IMR-90 (cell line): ENCODE measurements at regions not wholly inside any gene's neighbourhood (a gene's known extent, or its start where the extent isn't known, plus 50 kb on each side); places are given as distances from the start of the nearest gene placed in this dataset.

Experiments
- ATAC-seq: fragments of 200-7000 bp; cut with Tn5 transposase; 2 replicates; pipeline ENCODE4 v1.9.1; 2020; ENCODE audit warnings: low read depth, mild to moderate bottlenecking, moderate library complexity
- BruUV-seq: library from RNA; stranded (reverse); fragments of 400-500 nt; replicated peaks from 2 replicates; lab custom pipeline; 2021; lab: Mats Ljungman, UMichigan
- CTCF ChIA-PET: fragments of 300-600 bp; formaldehyde crosslinking; extraction: SDS; loops from one replicate; lab custom pipeline; 2021; ENCODE audit warnings: antibody characterized with exemption; lab: Yijun Ruan, JAX
- POLR2A ChIA-PET: fragments of 300-600 bp; sonication (Branson Sonifier 250); formaldehyde crosslinking; loops from one replicate; lab custom pipeline; 2022; ENCODE audit warnings: antibody characterized with exemption; ENCODE audit not compliant: unreplicated experiment; lab: Charles Lee
- DNase-seq: peaks from one replicate; pipeline ENCODE4 v3.0.0; 2013
- H2AFZ ChIP-seq: replicated peaks from 2 replicates; pipeline ENCODE3; 2013; ENCODE audit warnings: low read length, mild to moderate bottlenecking; ENCODE audit not compliant: poor library complexity
- H2AK5ac ChIP-seq: 2 replicates; pipeline ENCODE4 v1.6.1; 2013; ENCODE audit warnings: low read depth, low read length, inconsistent platforms
- H2AK9ac ChIP-seq: replicated peaks from 2 replicates; pipeline ENCODE3; 2013; ENCODE audit warnings: mild to moderate bottlenecking, low read depth, low read length, moderate library complexity; ENCODE audit not compliant: poor library complexity
- H2BK120ac ChIP-seq: 2 replicates; pipeline ENCODE4 v1.6.1; 2013; ENCODE audit warnings: low read depth, low read length, inconsistent platforms
- H2BK15ac ChIP-seq: 3 replicates; pipeline ENCODE4 v1.6.1; 2013; ENCODE audit warnings: low read depth, low read length, inconsistent platforms
- H2BK20ac ChIP-seq: 2 replicates; pipeline ENCODE4 v1.6.1; 2013; ENCODE audit warnings: low read depth, mild to moderate bottlenecking, inconsistent platforms, low read length, moderate library complexity
- H2BK5ac ChIP-seq: 2 replicates; pipeline ENCODE4 v1.6.1; 2013; ENCODE audit warnings: mild to moderate bottlenecking, low read depth, low read length, inconsistent platforms; ENCODE audit not compliant: poor library complexity, severe bottlenecking
- H3K14ac ChIP-seq: replicated peaks from 2 replicates; pipeline ENCODE4 v1.6.1; 2013; ENCODE audit warnings: low read depth, low read length, inconsistent platforms
- H3K18ac ChIP-seq: 2 replicates; pipeline ENCODE4 v1.6.1; 2013; ENCODE audit warnings: low read depth, low read length, control low read depth
- H3K23ac ChIP-seq: 2 replicates; pipeline ENCODE4 v1.6.1; 2013; ENCODE audit warnings: low read depth, low read length, inconsistent platforms
- H3K27ac ChIP-seq: 2 replicates; pipeline ENCODE4 v1.5.1; 2013; ENCODE audit warnings: mild to moderate bottlenecking, control low read depth, low read length; ENCODE audit not compliant: insufficient read depth
- H3K27me3 ChIP-seq: 2 replicates; pipeline ENCODE4 v1.6.1; 2013; ENCODE audit warnings: low read length; ENCODE audit not compliant: control insufficient read depth, insufficient read depth
- H3K36me3 ChIP-seq: 2 replicates; pipeline ENCODE4 v1.6.1; 2013; ENCODE audit warnings: low read length, mixed read lengths; ENCODE audit not compliant: control insufficient read depth, insufficient read depth
- H3K4ac ChIP-seq: 2 replicates; pipeline ENCODE4 v1.6.1; 2013; ENCODE audit warnings: low read depth, low read length, inconsistent platforms
- H3K4me1 ChIP-seq: 2 replicates; pipeline ENCODE4 v1.6.1; 2013; ENCODE audit warnings: low read length, mixed read lengths; ENCODE audit not compliant: control insufficient read depth, insufficient read depth
- H3K4me2 ChIP-seq: 2 replicates; pipeline ENCODE4 v1.6.1; 2013; ENCODE audit warnings: low read depth, mild to moderate bottlenecking, control low read depth, low read length, moderate library complexity
- H3K4me3 ChIP-seq: 2 replicates; pipeline ENCODE4 v1.5.1; 2013; ENCODE audit warnings: low read depth, mild to moderate bottlenecking, control low read depth, low read length, moderate library complexity; ENCODE audit not compliant: insufficient read depth
- H3K56ac ChIP-seq: 2 replicates; pipeline ENCODE4 v1.6.1; 2013; ENCODE audit warnings: low read length, inconsistent platforms; ENCODE audit not compliant: insufficient read depth; ENCODE audit errors: extremely low read depth
- H3K79me1 ChIP-seq, 2 experiments: 2 replicates each; pipeline ENCODE4 v1.6.1; 2013; ENCODE audit warnings: low read length in 2 of 2, inconsistent platforms in 1 of 2, low read depth in 1 of 2
- H3K9ac ChIP-seq: 2 replicates; pipeline ENCODE4 v1.6.1; 2013; ENCODE audit warnings: low read depth, low read length, control low read depth
- H3K9me1 ChIP-seq: 2 replicates; pipeline ENCODE4 v1.6.1; 2013; ENCODE audit warnings: low read length, inconsistent platforms; ENCODE audit not compliant: insufficient read depth
- H3K9me3 ChIP-seq: 2 replicates; pipeline ENCODE4 v1.6.1; 2013; ENCODE audit warnings: low read length; ENCODE audit not compliant: control insufficient read depth, insufficient read depth
- H4K20me1 ChIP-seq: 2 replicates; pipeline ENCODE4 v1.6.1; 2013; ENCODE audit warnings: low read length, inconsistent platforms; ENCODE audit not compliant: insufficient read depth
- H4K5ac ChIP-seq: 2 replicates; pipeline ENCODE4 v1.6.1; 2013; ENCODE audit warnings: mild to moderate bottlenecking, low read depth, low read length, control low read depth
- H4K8ac ChIP-seq, 2 experiments: 2 replicates each; pipeline ENCODE4 v1.6.1; 2013; ENCODE audit warnings: low read depth in 2 of 2, low read length in 2 of 2, control low read depth in 1 of 2, inconsistent platforms in 1 of 2
- H4K91ac ChIP-seq: 2 replicates; pipeline ENCODE4 v1.6.1; 2013; ENCODE audit warnings: low read depth, low read length, inconsistent platforms; ENCODE audit not compliant: insufficient read depth
- MAZ ChIP-seq: IDR thresholded peaks from 2 replicates; pipeline ENCODE4 v1.6.1; 2012; ENCODE audit warnings: low read depth, mild to moderate bottlenecking, low read length, improper control_type of control experiment, moderate library complexity, borderline replicate concordance
- MXI1 ChIP-seq: IDR thresholded peaks from 2 replicates; pipeline ENCODE4 v1.6.1; 2012; ENCODE audit warnings: low read depth, mild to moderate bottlenecking, low read length, moderate library complexity, borderline replicate concordance
- NFE2L2 ChIP-seq: fragments of 150-350 bp; IDR thresholded peaks from 2 replicates; pipeline ENCODE4 v1.6.1; 2016; ENCODE audit warnings: low read depth, mild to moderate bottlenecking, low read length
- RAD21 ChIP-seq: IDR thresholded peaks from 2 replicates; pipeline ENCODE4 v1.6.1; 2012; ENCODE audit warnings: low read length, improper control_type of control experiment
- RFX5 ChIP-seq: IDR thresholded peaks from 2 replicates; pipeline ENCODE4 v1.8.0; 2012; ENCODE audit warnings: low read depth, mild to moderate bottlenecking, low read length, moderate library complexity
- USF2 ChIP-seq: fragments of 150-350 bp; IDR thresholded peaks from 2 replicates; pipeline ENCODE4 v1.6.1; 2017; ENCODE audit warnings: mild to moderate bottlenecking, antibody characterized with exemption, low read length, low read depth
- WGBS, 2 experiments: methylation state at CpG; one replicate each; pipeline versions ENCODE4 v1.1.5 to v1.1.7; 2013; ENCODE audit warnings: missing lambda C conversion rate in 2 of 2; ENCODE audit not compliant: insufficient read length in 1 of 2; ENCODE audit errors: extremely low coverage in 2 of 2; 5-methylcytosine and 5-hydroxymethylcytosine counted together
- dilution Hi-C: fragments of 300-500 bp; cut with HindIII; formaldehyde crosslinking; loops from one replicate; pipeline ENCODE4 v1.14.3; 2018; ENCODE audit warnings: low sequenced_read_pairs; ENCODE audit not compliant: unreplicated experiment
- in situ Hi-C: fragments of 300-500 bp; cut with MboI; formaldehyde crosslinking; loops from 3 replicates; pipeline ENCODE4 v1.14.3; 2019; ENCODE audit warnings: low sequenced_read_pairs, inconsistent platforms, mixed read lengths
- intact Hi-C: fragments of 100-400 bp; cut with micrococcal nuclease; formaldehyde crosslinking; loops from 2 replicates; pipeline ENCODE4 v1.10.0; 2022

GRCh38 chr1:193417403-193417802 is 231.0 kb upstream of the B3GALT2 start:
- in situ Hi-C loops (no loop called here), dilution Hi-C loops (no loop called here), intact Hi-C loops (no loop called here)
- no peak overlapping the region for H4K5ac ChIP-seq
- no peaks in the 10 kb centered on the region for H3K9me3 ChIP-seq
- no peak overlapping the region for H2BK20ac ChIP-seq
- no peak overlapping the region for H2BK15ac ChIP-seq
- no peak overlapping the region for H2BK5ac ChIP-seq
- ChIA-PET CTCF (interaction anchor here (0.6 kb wide), 1 partner anchor 116 kb away, joined by 3 read pairs; no protein-coding TSS in a partner anchor), POLR2A (no interaction called here)
- H3K4me3 ChIP-seq = no peak overlapping the region
- no peak overlapping the region for H3K4me2 ChIP-seq
- no peak overlapping the region for H3K4ac ChIP-seq
- no peak overlapping the region for H2AFZ ChIP-seq
- H3K23ac ChIP-seq = no peak overlapping the region
- no CpG with 5 or more reads among the region's 1 CpG for WGBS, 2 experiments
- DNase-seq (peak; percentile 27), ATAC-seq (0 out of 2 replicates have a peak, but pooled peaks have one; percentile 17)
- H3K79me1 ChIP-seq = no peaks in the 10 kb centered on the region
- H2BK120ac ChIP-seq = no peak overlapping the region
- no peak overlapping the region for H2AK5ac ChIP-seq
- no peaks in the 10 kb centered on the region for H3K27me3 ChIP-seq
- no peak for TF ChIP-seq NFE2L2
- no peak for TF ChIP-seq RFX5
- no peak for TF ChIP-seq USF2
- no peak for TF ChIP-seq MXI1
- TF ChIP-seq MAZ = no peak
- TF ChIP-seq RAD21 = no peak
- H2AK9ac ChIP-seq = no peak overlapping the region
- no peaks in the 10 kb centered on the region for H3K9me1 ChIP-seq
- no peaks in the 10 kb centered on the region for H4K20me1 ChIP-seq
- H4K8ac ChIP-seq = 0 out of 4 replicates have a peak overlapping the region, but pooled peaks of 1 of the 2 experiments have one; percentile 2
- H3K9ac ChIP-seq = no peak overlapping the region
- H3K36me3 ChIP-seq = no peaks in the 10 kb centered on the region
- no peak overlapping the region for H3K18ac ChIP-seq
- BruUV-seq = no TSS peak
- no peak overlapping the region for H3K56ac ChIP-seq
- H4K91ac ChIP-seq = no peak overlapping the region
- peak overlapping the region; percentile 58; the same call in 1 of the 2 replicates for H3K14ac ChIP-seq
- H3K4me1 ChIP-seq = peaks cover 1% of the 10 kb centered on the region; the same call in 1 of the 2 replicates
- no peak overlapping the region for H3K27ac ChIP-seq
